Neural progenitor cell (in vitro differentiated cells): ENCODE measurements at regions not wholly inside any gene's neighbourhood (a gene's known extent, or its start where the extent isn't known, plus 50 kb on each side); places are given as distances from the start of the nearest gene placed in this dataset.

Experiments used
- DNase-seq: peaks from one replicate; pipeline ENCODE4 v3.0.0-alpha.2; 2016; ENCODE audit warnings: low spot score
- H2AFZ ChIP-seq: fragments of 200-600 bp; sonication (generic); replicated peaks from 2 replicates; pipeline ENCODE4 v1.6.1; 2016; ENCODE audit warnings: antibody characterized with exemption
- H3F3A ChIP-seq: fragments of 200-600 bp; sonication (generic); 2 replicates; pipeline ENCODE4 v1.6.1; 2016; ENCODE audit warnings: antibody characterized with exemption, low read depth
- H3K27ac ChIP-seq: fragments of 200-600 bp; sonication (generic); 2 replicates; pipeline ENCODE4 v1.5.1; 2016; ENCODE audit warnings: mild to moderate bottlenecking
- H3K27me3 ChIP-seq: fragments of 200-600 bp; sonication (generic); 2 replicates; pipeline ENCODE4 v1.6.1; 2016; ENCODE audit warnings: mild to moderate bottlenecking, moderate library complexity
- H3K36me3 ChIP-seq: fragments of 200-600 bp; sonication (generic); 2 replicates; pipeline ENCODE4 v1.5.1; 2016
- H3K4me1 ChIP-seq: fragments of 200-600 bp; sonication (generic); 2 replicates; pipeline ENCODE4 v1.6.1; 2016; ENCODE audit warnings: mixed run types
- H3K4me2 ChIP-seq: fragments of 200-600 bp; sonication (generic); 2 replicates; pipeline ENCODE4 v1.6.1; 2016
- H3K4me3 ChIP-seq: fragments of 200-600 bp; sonication (generic); 2 replicates; pipeline ENCODE4 v1.5.1; 2016
- H3K79me2 ChIP-seq: fragments of 200-600 bp; sonication (generic); 2 replicates; pipeline ENCODE4 v1.6.1; 2016; ENCODE audit warnings: low read depth
- H3K9ac ChIP-seq: fragments of 200-600 bp; sonication (generic); 2 replicates; pipeline ENCODE4 v1.6.1; 2016
- H3K9me3 ChIP-seq: fragments of 200-600 bp; sonication (generic); 2 replicates; pipeline ENCODE4 v1.5.1; 2016; ENCODE audit warnings: low read depth
- H4K20me1 ChIP-seq: fragments of 200-600 bp; sonication (generic); 2 replicates; pipeline ENCODE4 v1.6.1; 2016; ENCODE audit warnings: low read depth
- H3K27ac Mint-ChIP-seq: 3 replicates; pipeline ENCODE4 v1.8.0; 2021; ENCODE audit warnings: mixed read lengths
- H3K27me3 Mint-ChIP-seq: 2 replicates; pipeline ENCODE4 v1.8.0; 2022; ENCODE audit warnings: low read depth, mild to moderate bottlenecking, inconsistent platforms, moderate library complexity, mixed read lengths; ENCODE audit not compliant: insufficient read depth
- H3K36me3 Mint-ChIP-seq: 3 replicates; pipeline ENCODE4 v1.8.0; 2021; ENCODE audit warnings: mixed read lengths
- H3K4me1 Mint-ChIP-seq: 3 replicates; pipeline ENCODE4 v1.8.0; 2021; ENCODE audit warnings: mixed read lengths
- H3K4me3 Mint-ChIP-seq: 3 replicates; pipeline ENCODE4 v1.8.0; 2021; ENCODE audit warnings: mild to moderate bottlenecking, moderate library complexity, mixed read lengths
- H3K9me3 Mint-ChIP-seq: 3 replicates; pipeline ENCODE4 v1.8.0; 2020; ENCODE audit warnings: mixed read lengths
- CTCF ChIP-seq: fragments of 200-600 bp; sonication (generic); IDR thresholded peaks from 2 replicates; pipeline ENCODE4 v1.5.1; 2017; ENCODE audit warnings: antibody characterized with exemption, mild to moderate bottlenecking
- EZH2 ChIP-seq: fragments of 200-600 bp; sonication (generic); IDR thresholded peaks from 2 replicates; pipeline ENCODE4 v1.6.1; 2017; ENCODE audit warnings: antibody characterized with exemption, mild to moderate bottlenecking, moderate library complexity
- EZH2phosphoT487 ChIP-seq: fragments of 200-600 bp; sonication (generic); IDR thresholded peaks from 2 replicates; pipeline ENCODE4 v1.6.1; 2017; ENCODE audit warnings: antibody characterized with exemption

DNA sequence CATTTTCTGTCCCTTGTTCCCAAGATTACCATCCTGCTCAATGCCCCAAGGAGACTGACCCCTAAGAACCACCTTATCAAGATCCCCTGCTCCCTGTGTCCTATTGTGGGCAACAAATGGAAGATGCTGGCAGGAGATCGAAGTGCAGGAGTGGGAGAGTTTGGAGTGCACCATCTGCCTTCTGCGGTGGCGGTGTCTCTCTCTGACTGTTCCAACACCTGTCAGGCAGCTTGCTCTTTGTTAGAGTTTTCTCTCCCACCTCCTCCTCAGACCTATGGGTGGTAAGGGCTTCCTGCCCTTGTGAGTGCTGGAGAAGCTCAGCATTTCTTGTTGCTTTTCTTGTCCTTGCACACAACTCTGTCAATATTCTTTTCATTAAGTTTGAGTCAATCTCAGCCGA is 64.1 kb upstream of the SPHKAP start:
- H3K27ac ChIP-seq, result no peak overlapping the region
- no peaks in the 10 kb centered on the region for H3K27me3 ChIP-seq
- H3K79me2 ChIP-seq, result no peaks in the 10 kb centered on the region
- H3K27me3 Mint-ChIP-seq, result peaks cover 9% of the 10 kb centered on the region
- no peaks in the 10 kb centered on the region for H4K20me1 ChIP-seq
- no peaks in the 10 kb centered on the region for H3K4me1 ChIP-seq
- TF ChIP-seq EZH2phosphoT487 (no peak), CTCF (no peak), EZH2 (no peak)
- H2AFZ ChIP-seq, result no peak overlapping the region
- no peak overlapping the region for H3K4me3 Mint-ChIP-seq
- no peak overlapping the region for H3K9ac ChIP-seq
- no peaks in the 10 kb centered on the region for H3F3A ChIP-seq
- DNase-seq, result no peak
- H3K36me3 Mint-ChIP-seq, result no peaks in the 10 kb centered on the region
- no peak overlapping the region for H3K27ac Mint-ChIP-seq
- no peak overlapping the region for H3K4me3 ChIP-seq
- H3K4me2 ChIP-seq, result no peak overlapping the region
- H3K36me3 ChIP-seq, result no peaks in the 10 kb centered on the region
- H3K4me1 Mint-ChIP-seq, result no peaks in the 10 kb centered on the region
- H3K9me3 Mint-ChIP-seq, result no peaks in the 10 kb centered on the region
- H3K9me3 ChIP-seq, result no peaks in the 10 kb centered on the region

DNA sequence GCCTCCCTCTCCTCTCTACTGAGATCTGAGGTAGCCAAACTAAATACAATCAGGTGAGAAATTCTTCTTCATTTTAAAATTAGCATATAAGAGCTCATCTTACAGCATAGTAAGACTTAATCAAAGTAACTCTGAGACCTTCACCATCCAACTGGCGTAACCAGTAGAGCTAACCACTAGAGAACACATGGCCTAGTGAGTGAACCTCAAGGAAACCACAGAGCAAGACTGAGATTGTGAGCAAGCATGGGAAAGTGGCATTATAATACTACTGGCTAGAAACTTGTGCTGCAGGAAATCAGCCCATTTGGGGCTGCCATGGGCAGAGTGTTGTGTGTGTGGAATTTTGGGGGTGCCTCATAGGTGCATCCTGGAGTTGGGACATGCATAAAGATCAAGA is 61.1 kb upstream of the SPHKAP start:
- H3K27ac Mint-ChIP-seq, result no peak overlapping the region
- no peak for DNase-seq
- no peak overlapping the region for H3K27ac ChIP-seq
- H4K20me1 ChIP-seq, result no peaks in the 10 kb centered on the region
- TF ChIP-seq EZH2 (no peak), EZH2phosphoT487 (no peak), CTCF (no peak)
- H3K9me3 Mint-ChIP-seq, result no peaks in the 10 kb centered on the region
- no peak overlapping the region for H3K4me3 ChIP-seq
- H3K36me3 ChIP-seq, result no peaks in the 10 kb centered on the region
- H2AFZ ChIP-seq, result peak overlapping the region; percentile 5
- no peaks in the 10 kb centered on the region for H3K79me2 ChIP-seq
- H3K4me1 Mint-ChIP-seq, result no peaks in the 10 kb centered on the region
- H3F3A ChIP-seq, result no peaks in the 10 kb centered on the region
- H3K36me3 Mint-ChIP-seq, result no peaks in the 10 kb centered on the region
- H3K4me3 Mint-ChIP-seq, result no peak overlapping the region
- no peaks in the 10 kb centered on the region for H3K9me3 ChIP-seq
- H3K27me3 ChIP-seq, result no peaks in the 10 kb centered on the region
- H3K4me2 ChIP-seq, result no peak overlapping the region
- H3K27me3 Mint-ChIP-seq, result peaks cover 9% of the 10 kb centered on the region
- no peaks in the 10 kb centered on the region for H3K4me1 ChIP-seq
- no peak overlapping the region for H3K9ac ChIP-seq

GRCh38 chr2:228239907-228240561 is 58.5 kb upstream of the SPHKAP start:
- Histone ChIP-seq H3K79me2 (no peaks in the 10 kb centered on the region), H3K4me2 (no peak overlapping the region), H3K9ac (no peak overlapping the region), H3K36me3 (no peaks in the 10 kb centered on the region), H2AFZ (no peak overlapping the region), H3F3A (peaks cover 2% of the 10 kb centered on the region), H3K27me3 (no peaks in the 10 kb centered on the region), H3K4me3 (no peak overlapping the region), H3K4me1 (peaks cover 3% of the 10 kb centered on the region), H3K9me3 (no peaks in the 10 kb centered on the region), H3K27ac (no peak overlapping the region), H4K20me1 (no peaks in the 10 kb centered on the region)
- TF ChIP-seq EZH2 (no peak), EZH2phosphoT487 (no peak), CTCF (no peak)
- Mint-ChIP-seq H3K27ac (no peak overlapping the region), H3K36me3 (no peaks in the 10 kb centered on the region), H3K27me3 (peaks cover 7% of the 10 kb centered on the region), H3K4me3 (no peak overlapping the region), H3K4me1 (peaks cover under 1% of the 10 kb centered on the region), H3K9me3 (no peaks in the 10 kb centered on the region)
- DNase-seq, result no peak
